Fibroblast of pulmonary artery (primary cell): ENCODE measurements at regions not wholly inside any gene's neighbourhood (a gene's known extent, or its start where the extent isn't known, plus 50 kb on each side); places are given as distances from the start of the nearest gene placed in this dataset.

Experiments
- DNase-seq: peaks from one replicate; pipeline ENCODE4 v3.0.0-alpha.2; 2010; ENCODE audit warnings: low read depth
- H3K4me3 ChIP-seq: replicated peaks from 2 replicates; pipeline ENCODE4 v1.5.1; 2011; ENCODE audit warnings: low read depth, mild to moderate bottlenecking, control low read depth, low read length, moderate library complexity
- CTCF ChIP-seq: IDR thresholded peaks from 2 replicates; pipeline ENCODE4 v1.5.1; 2011; ENCODE audit warnings: mild to moderate bottlenecking, control low read depth, low read length, inconsistent platforms; ENCODE audit errors: missing control alignments

DNA sequence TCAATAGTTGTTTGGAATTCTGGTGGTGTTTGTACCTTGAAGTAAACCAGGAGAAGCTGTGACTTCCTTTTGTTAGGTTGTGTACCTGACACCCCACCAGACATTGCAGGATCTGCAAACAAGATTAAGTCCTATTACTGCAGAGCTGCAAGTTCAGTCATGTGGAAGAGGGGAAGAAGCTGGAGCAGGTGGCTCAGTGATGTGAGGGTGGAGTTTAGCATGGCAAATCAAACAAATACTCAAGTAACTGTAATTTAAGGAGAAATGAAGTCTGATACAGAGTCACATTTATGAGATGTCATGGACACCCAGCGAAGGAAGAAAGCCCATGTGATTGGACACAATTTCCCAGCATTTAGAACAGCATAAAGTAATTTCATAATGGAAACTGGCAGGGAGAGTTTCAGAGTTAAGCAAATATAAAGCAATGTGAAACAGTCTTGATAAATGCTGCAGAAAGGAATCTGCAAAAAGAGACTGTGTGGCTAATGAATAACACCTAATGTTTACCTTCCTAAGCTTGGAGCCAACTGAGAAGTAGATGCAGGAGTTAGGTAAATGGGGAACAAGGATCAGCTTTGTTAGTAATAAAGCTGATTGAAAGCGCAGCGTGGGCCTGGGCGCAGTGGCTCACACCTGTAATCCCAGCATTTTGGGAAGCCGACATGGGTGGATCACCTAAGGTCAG lies 249.1 kb downstream of the GBA3 start:
- H3K4me3 ChIP-seq = no peak overlapping the region
- no peak for TF ChIP-seq CTCF
- no peak for DNase-seq

- DNase-seq = no peak
- H3K4me3 ChIP-seq = no peak overlapping the region
- no peak for TF ChIP-seq CTCF
Observed at GRCh38 chr4:22932326-22932725, 239.6 kb downstream of the GBA3 start.

- no peak for DNase-seq
- no peak overlapping the region for H3K4me3 ChIP-seq
- TF ChIP-seq CTCF = no peak
Observed at GRCh38 chr4:22922426-22922825, 229.7 kb downstream of the GBA3 start.

DNA sequence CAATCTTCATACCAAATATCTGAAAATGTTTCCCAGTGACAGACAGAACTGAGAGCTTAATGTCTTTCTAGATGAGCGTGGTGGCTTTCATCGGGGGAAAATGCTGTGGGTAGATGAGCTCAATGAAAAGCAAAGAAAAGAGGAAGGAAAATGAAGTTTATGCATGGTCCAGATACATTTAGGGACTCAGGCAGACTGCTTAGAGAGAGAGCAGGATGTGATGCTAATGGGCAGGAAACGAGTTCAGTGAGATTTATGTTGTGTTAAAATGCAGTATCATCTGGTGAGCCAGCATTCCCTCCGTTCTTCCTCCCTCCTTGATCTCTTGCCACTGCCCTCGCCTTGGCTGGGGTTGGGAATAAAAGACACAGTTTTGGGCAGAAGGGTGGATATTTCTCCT lies 229.2 kb downstream of the GBA3 start:
- no peak overlapping the region for H3K4me3 ChIP-seq
- DNase-seq = no peak
- TF ChIP-seq CTCF = no peak

DNA sequence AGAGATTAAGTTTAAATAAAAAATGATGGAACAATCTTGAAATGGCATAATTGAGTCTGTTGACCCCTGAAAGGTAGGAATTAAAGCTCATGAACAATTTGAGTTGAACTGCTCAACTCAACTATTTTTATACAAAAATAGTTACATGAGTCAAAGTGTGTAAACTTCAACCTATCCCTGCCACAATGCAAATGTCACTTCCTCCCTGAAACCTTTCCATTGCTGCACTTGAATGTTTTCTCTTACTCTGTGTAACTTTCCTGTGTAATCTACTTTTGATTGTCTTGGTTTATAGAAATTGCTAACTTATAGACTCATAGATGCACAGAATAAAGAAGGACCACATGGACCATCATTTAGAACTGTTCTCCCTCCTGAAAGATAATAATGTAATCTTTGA lies 218.5 kb downstream of the GBA3 start:
- TF ChIP-seq CTCF = no peak
- DNase-seq = no peak
- no peak overlapping the region for H3K4me3 ChIP-seq

- no peak for TF ChIP-seq CTCF
- H3K4me3 ChIP-seq = no peak overlapping the region
- no peak for DNase-seq
Observed at GRCh38 chr4:22910200-22910599, 217.5 kb downstream of the GBA3 start.

DNA sequence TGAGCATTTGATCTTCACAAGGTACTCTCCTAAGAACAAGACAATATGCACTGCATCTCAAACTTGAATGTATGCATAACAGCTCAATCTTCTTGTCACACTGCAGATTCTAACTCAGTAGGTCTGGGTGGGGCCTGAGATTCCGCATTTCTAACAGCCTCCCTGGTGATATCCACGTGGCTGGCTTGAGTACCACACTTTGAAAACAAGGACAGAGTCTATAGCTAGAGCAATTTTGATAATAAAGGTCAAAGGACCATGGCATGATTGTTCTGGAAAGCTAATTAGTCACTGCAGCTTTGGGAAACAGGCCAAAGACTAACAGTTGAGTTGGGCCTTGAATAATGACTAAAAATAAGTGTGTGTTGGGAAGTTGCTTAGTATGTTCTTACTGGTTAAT lies 213.3 kb downstream of the GBA3 start:
- H3K4me3 ChIP-seq = no peak overlapping the region
- DNase-seq = no peak
- no peak for TF ChIP-seq CTCF
